ENCODE measurements at regions not wholly inside any gene's neighbourhood (a gene's known extent, or its start where the extent isn't known, plus 50 kb on each side); places are given as distances from the start of the nearest gene placed in this dataset.

DNA sequence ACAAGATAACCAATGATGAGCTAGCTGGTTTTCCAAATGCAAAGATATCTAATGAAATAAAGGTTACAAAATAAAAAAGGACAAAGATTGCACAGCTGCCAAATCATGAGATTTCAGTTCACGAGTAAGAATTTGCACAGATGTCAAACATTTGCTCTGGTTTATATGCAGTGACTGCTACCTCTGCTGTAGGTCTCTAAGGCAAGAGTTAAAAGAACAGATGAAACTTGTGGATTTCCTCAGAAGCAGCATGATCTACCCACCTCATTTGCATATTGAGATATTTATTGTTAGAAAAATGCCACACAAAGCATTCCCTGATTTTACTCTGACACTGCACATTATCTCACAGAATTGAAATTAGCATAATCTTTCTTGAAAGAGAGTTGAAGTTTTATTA lies 763.2 kb upstream of the ZEB2 start:
- TF ChIP-seq, protein P1, sequence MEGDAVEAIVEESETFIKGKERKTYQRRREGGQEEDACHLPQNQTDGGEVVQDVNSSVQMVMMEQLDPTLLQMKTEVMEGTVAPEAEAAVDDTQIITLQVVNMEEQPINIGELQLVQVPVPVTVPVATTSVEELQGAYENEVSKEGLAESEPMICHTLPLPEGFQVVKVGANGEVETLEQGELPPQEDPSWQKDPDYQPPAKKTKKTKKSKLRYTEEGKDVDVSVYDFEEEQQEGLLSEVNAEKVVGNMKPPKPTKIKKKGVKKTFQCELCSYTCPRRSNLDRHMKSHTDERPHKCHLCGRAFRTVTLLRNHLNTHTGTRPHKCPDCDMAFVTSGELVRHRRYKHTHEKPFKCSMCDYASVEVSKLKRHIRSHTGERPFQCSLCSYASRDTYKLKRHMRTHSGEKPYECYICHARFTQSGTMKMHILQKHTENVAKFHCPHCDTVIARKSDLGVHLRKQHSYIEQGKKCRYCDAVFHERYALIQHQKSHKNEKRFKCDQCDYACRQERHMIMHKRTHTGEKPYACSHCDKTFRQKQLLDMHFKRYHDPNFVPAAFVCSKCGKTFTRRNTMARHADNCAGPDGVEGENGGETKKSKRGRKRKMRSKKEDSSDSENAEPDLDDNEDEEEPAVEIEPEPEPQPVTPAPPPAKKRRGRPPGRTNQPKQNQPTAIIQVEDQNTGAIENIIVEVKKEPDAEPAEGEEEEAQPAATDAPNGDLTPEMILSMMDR (IDR thresholded peaks at IDR 0.05; ENCODE audit: insufficient read depth, low read length, severe bottlenecking) = no peak
- FAIRE-seq (no peak), DNase-seq (ENCODE audit: low read depth) (no peak)
- no peak overlapping the region for H3K4me3 ChIP-seq (ENCODE audit: low read depth, low read length)
- peaks cover 3% of the 10 kb centered on the region for H3K27me3 ChIP-seq (ENCODE audit: control insufficient read depth, insufficient read depth, low read length)
- H3K36me3 ChIP-seq (ENCODE audit: control insufficient read depth, insufficient read depth, low read length) = no peaks in the 10 kb centered on the region

GRCh38 chr2:145277922-145278321 lies 758.0 kb upstream of the ZEB2 start:
- Histone ChIP-seq H3K36me3 (ENCODE audit: control insufficient read depth, insufficient read depth, low read length) (no peaks in the 10 kb centered on the region), H3K27me3 (ENCODE audit: control insufficient read depth, insufficient read depth, low read length) (no peaks in the 10 kb centered on the region), H3K4me3 (ENCODE audit: low read depth, low read length) (no peak overlapping the region)
- FAIRE-seq = no peak
- peak; percentile 51 for DNase-seq (ENCODE audit: low read depth)
- TF ChIP-seq, protein P1 (IDR thresholded peaks at IDR 0.05; ENCODE audit: insufficient read depth, low read length, severe bottlenecking) = no peak

GRCh38 chr2:145273840-145274239 lies 753.9 kb upstream of the ZEB2 start:
- peak; percentile 82 for DNase-seq (ENCODE audit: low read depth)
- no peaks in the 10 kb centered on the region for H3K27me3 ChIP-seq (ENCODE audit: control insufficient read depth, insufficient read depth, low read length)
- H3K4me3 ChIP-seq (ENCODE audit: low read depth, low read length) = no peak overlapping the region
- TF ChIP-seq, protein P1 (IDR thresholded peaks at IDR 0.05; ENCODE audit: insufficient read depth, low read length, severe bottlenecking) = no peak
- no peaks in the 10 kb centered on the region for H3K36me3 ChIP-seq (ENCODE audit: control insufficient read depth, insufficient read depth, low read length)
- FAIRE-seq = no peak

DNA sequence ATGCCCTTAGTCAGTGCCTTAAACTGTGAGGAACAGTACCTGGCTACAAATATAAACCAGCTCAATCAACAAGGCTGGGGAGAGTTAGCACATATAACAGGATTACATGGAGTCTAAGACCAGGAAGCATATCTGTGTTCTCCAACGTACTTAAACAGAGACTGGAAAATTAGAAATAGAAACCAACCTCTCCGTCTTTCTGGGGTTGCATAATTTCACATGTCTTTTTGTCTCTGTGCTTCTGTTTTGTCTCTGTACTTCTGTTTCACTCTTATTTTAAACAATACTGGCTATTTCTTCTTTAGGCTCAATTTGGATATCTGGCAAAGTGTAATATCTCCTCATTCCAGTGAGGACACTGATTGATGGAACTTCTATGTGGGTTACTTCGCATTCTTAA lies 749.0 kb upstream of the ZEB2 start:
- no peak for FAIRE-seq
- TF ChIP-seq, protein P1 (IDR thresholded peaks at IDR 0.05; ENCODE audit: insufficient read depth, low read length, severe bottlenecking) = no peak
- H3K27me3 ChIP-seq (ENCODE audit: control insufficient read depth, insufficient read depth, low read length) = no peaks in the 10 kb centered on the region
- no peak overlapping the region for H3K4me3 ChIP-seq (ENCODE audit: low read depth, low read length)
- no peaks in the 10 kb centered on the region for H3K36me3 ChIP-seq (ENCODE audit: control insufficient read depth, insufficient read depth, low read length)
- no peak for DNase-seq (ENCODE audit: low read depth)

- H3K4me3 ChIP-seq (ENCODE audit: low read depth, low read length) = no peak overlapping the region
- TF ChIP-seq, protein P1 (IDR thresholded peaks at IDR 0.05; ENCODE audit: insufficient read depth, low read length, severe bottlenecking) = no peak
- FAIRE-seq (no peak), DNase-seq (ENCODE audit: low read depth) (no peak)
- H3K36me3 ChIP-seq (ENCODE audit: control insufficient read depth, insufficient read depth, low read length) = no peaks in the 10 kb centered on the region
- no peaks in the 10 kb centered on the region for H3K27me3 ChIP-seq (ENCODE audit: control insufficient read depth, insufficient read depth, low read length)
These were observed 747.5 kb upstream of the ZEB2 start for GRCh38 chr2:145267451-145267850.

- H3K4me3 ChIP-seq (ENCODE audit: low read depth, low read length) = no peak overlapping the region
- FAIRE-seq (no peak), DNase-seq (ENCODE audit: low read depth) (no peak)
- TF ChIP-seq, protein P1 (IDR thresholded peaks at IDR 0.05; ENCODE audit: insufficient read depth, low read length, severe bottlenecking) = no peak
- H3K36me3 ChIP-seq (ENCODE audit: control insufficient read depth, insufficient read depth, low read length) = no peaks in the 10 kb centered on the region
- H3K27me3 ChIP-seq (ENCODE audit: control insufficient read depth, insufficient read depth, low read length) = no peaks in the 10 kb centered on the region
These were observed 745.3 kb upstream of the ZEB2 start for GRCh38 chr2:145265244-145265643.

Data from bronchial epithelial cell (primary cell).